Panc1 (cell line): ENCODE measurements at regions not wholly inside any gene's neighbourhood (a gene's known extent, or its start where the extent isn't known, plus 50 kb on each side); places are given as distances from the start of the nearest gene placed in this dataset.

ENCODE experiments used
- CTCF ChIP-seq: fragments of 450-650 bp; IDR thresholded peaks from 2 replicates; pipeline ENCODE4 v1.5.1; 2017; ENCODE audit warnings: mild to moderate bottlenecking
- POLR2AphosphoS5 ChIP-seq: IDR thresholded peaks from 2 replicates; pipeline ENCODE4 v1.6.1; 2012; ENCODE audit warnings: mild to moderate bottlenecking, low read depth, low read length, moderate library complexity
- REST ChIP-seq, 2 experiments: IDR thresholded peaks; 2 replicates each; pipeline ENCODE4 v1.6.1; 2011 to 2012; ENCODE audit warnings: low read depth in 2 of 2, control low read depth in 1 of 2, low read length in 1 of 2, mild to moderate bottlenecking in 1 of 2, moderate library complexity in 1 of 2; ENCODE audit not compliant: insufficient read depth in 1 of 2

GRCh38 chr12:78760906-78761305 lies 103.7 kb upstream of the SYT1 start:
- TF ChIP-seq REST (IDR thresholded peaks at IDR 0.05; ENCODE audit: insufficient read depth in 1 of 2, low read depth in 2 of 2, low read length in 1 of 2), result no peak
- no peak for TF ChIP-seq CTCF
- TF ChIP-seq POLR2AphosphoS5, result no peak
